ENCODE measurements at regions not wholly inside any gene's neighbourhood (a gene's known extent, or its start where the extent isn't known, plus 50 kb on each side); places are given as distances from the start of the nearest gene placed in this dataset.

DNA sequence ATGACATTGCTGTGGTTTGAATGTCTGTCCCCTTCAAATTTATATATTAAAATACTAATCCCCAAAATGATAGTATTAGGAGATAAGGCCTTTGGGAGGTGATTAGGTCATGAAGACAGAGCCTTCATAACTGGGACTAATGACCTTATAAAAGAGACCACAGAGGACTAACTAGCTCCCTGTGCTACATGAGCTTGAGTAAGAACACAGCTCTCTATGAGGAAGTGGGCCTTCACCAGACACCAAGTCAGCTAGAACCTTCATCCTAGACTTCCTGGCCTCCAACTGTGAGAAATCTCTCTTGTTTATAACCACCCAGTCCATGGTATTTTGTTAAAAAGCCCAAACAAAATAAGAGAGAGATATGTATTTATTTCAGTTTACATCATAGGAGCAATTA lies 242.2 kb upstream of the CTSO start:
- TF ChIP-seq POLR2A (IDR thresholded peaks at IDR 0.05): no peak
- no peak for TF ChIP-seq CTCF (IDR thresholded peaks at IDR 0.05)
- TF ChIP-seq POLR2AphosphoS5 (IDR thresholded peaks at IDR 0.05): no peak
- no peak for TF ChIP-seq EP300 (IDR thresholded peaks at IDR 0.05)

Data from sigmoid colon (tissue), 4 donors.